Loucy (cell line): ENCODE measurements at regions not wholly inside any gene's neighbourhood (a gene's known extent, or its start where the extent isn't known, plus 50 kb on each side); places are given as distances from the start of the nearest gene placed in this dataset.

ENCODE experiments used
- EZH2phosphoT487 ChIP-seq: fragments of 200-600 bp; IDR thresholded peaks from 2 replicates; pipeline ENCODE4 v1.6.1; 2018; ENCODE audit warnings: antibody characterized with exemption, mild to moderate bottlenecking, moderate library complexity, borderline replicate concordance
- TF ChIP-seq, protein P1 (sequence below): fragments of 200-600 bp; sonication (generic); conservative IDR thresholded peaks from 2 replicates; pipeline ENCODE4 v1.5.1; 2014; ENCODE audit warnings: mild to moderate bottlenecking, antibody characterized with exemption, low read length

DNA sequence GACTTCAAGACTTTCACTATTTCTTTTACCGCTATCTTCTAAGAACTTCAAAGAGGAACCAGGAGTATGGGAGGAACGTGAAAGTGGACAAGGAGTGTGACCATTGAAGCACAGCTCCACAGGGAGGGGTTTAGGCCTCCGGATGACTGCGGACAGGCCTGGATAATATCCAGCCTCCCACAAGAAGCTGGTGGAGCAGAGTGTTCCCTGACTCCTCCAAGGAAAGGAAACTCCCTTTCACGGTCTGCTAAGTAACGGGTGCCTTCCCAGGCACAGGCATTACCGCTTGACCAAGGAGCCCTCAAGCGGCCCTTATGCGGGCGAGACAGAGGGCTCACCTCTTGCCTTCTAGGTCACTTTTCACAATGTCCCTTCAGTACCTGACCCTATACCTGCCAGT lies 267.0 kb downstream of the RPL10L start:
- TF ChIP-seq, protein P1, sequence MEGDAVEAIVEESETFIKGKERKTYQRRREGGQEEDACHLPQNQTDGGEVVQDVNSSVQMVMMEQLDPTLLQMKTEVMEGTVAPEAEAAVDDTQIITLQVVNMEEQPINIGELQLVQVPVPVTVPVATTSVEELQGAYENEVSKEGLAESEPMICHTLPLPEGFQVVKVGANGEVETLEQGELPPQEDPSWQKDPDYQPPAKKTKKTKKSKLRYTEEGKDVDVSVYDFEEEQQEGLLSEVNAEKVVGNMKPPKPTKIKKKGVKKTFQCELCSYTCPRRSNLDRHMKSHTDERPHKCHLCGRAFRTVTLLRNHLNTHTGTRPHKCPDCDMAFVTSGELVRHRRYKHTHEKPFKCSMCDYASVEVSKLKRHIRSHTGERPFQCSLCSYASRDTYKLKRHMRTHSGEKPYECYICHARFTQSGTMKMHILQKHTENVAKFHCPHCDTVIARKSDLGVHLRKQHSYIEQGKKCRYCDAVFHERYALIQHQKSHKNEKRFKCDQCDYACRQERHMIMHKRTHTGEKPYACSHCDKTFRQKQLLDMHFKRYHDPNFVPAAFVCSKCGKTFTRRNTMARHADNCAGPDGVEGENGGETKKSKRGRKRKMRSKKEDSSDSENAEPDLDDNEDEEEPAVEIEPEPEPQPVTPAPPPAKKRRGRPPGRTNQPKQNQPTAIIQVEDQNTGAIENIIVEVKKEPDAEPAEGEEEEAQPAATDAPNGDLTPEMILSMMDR: no peak
- TF ChIP-seq EZH2phosphoT487: no peak
